ENCODE measurements at regions not wholly inside any gene's neighbourhood (a gene's known extent, or its start where the extent isn't known, plus 50 kb on each side); places are given as distances from the start of the nearest gene placed in this dataset.

GRCh38 chr15:77795446-77795845, 162.7 kb upstream of the LINGO1 start:
- Histone ChIP-seq H3K9me3 (no peaks in the 10 kb centered on the region), H3K27ac (no peak overlapping the region), H3K36me3 (no peaks in the 10 kb centered on the region), H3K27me3 (no peaks in the 10 kb centered on the region), H3K4me1 (peaks cover 9 to 13% of the 10 kb centered on the region in 2 donors), H3K4me3 (replicated peaks in 1 of 3) (no peak overlapping the region)
- intact Hi-C loops (cut with DNase I), result no loop called here
- 88 to 92% methylated on average over 2 to 10 of the region's 10 CpGs for WGBS, 2 donors
- TF ChIP-seq CTCF (IDR thresholded peaks at IDR 0.05) (no peak), POLR2A (IDR thresholded peaks at IDR 0.05) (no peak)
- DNase-seq, result no peak

GRCh38 chr15:77791941-77792340, 159.2 kb upstream of the LINGO1 start:
- H3K27me3 ChIP-seq, result no peaks in the 10 kb centered on the region
- H3K36me3 ChIP-seq, result no peaks in the 10 kb centered on the region
- no peak for DNase-seq
- no peak overlapping the region for H3K4me3 ChIP-seq (replicated peaks in 1 of 3)
- intact Hi-C loops (cut with DNase I), result no loop called here
- WGBS, 2 donors, result 64 to 91% methylated on average over 9 of the region's 9 CpGs
- no peak overlapping the region for H3K27ac ChIP-seq
- no peaks in the 10 kb centered on the region for H3K9me3 ChIP-seq
- no peaks in the 10 kb centered on the region for H3K4me1 ChIP-seq
- TF ChIP-seq CTCF (IDR thresholded peaks at IDR 0.05) (no peak), POLR2A (IDR thresholded peaks at IDR 0.05) (no peak)

- Histone ChIP-seq H3K4me3 (replicated peaks in 1 of 3) (no peak overlapping the region), H3K9me3 (no peaks in the 10 kb centered on the region), H3K27ac (no peak overlapping the region), H3K4me1 (no peaks in the 10 kb centered on the region), H3K27me3 (no peaks in the 10 kb centered on the region), H3K36me3 (no peaks in the 10 kb centered on the region)
- TF ChIP-seq POLR2A (IDR thresholded peaks at IDR 0.05) (no peak), CTCF (IDR thresholded peaks at IDR 0.05) (no peak)
- DNase-seq, result no peak
- 63 to 67% methylated on average over 2 to 3 of the region's 3 CpGs for WGBS, 2 donors
- intact Hi-C loops (cut with DNase I), result no loop called here
Measured at GRCh38 chr15:77790481-77790880, 157.8 kb upstream of the LINGO1 start.

GRCh38 chr15:77786956-77787355, 154.2 kb upstream of the LINGO1 start:
- no peak for DNase-seq
- intact Hi-C loops (cut with DNase I), result no loop called here
- H3K4me1 ChIP-seq, result no peaks in the 10 kb centered on the region
- H3K9me3 ChIP-seq, result no peaks in the 10 kb centered on the region
- no peak overlapping the region for H3K4me3 ChIP-seq (replicated peaks in 1 of 3)
- 72 to 76% methylated on average over 10 to 11 of the region's 12 CpGs for WGBS, 2 donors
- H3K27me3 ChIP-seq, result no peaks in the 10 kb centered on the region
- no peaks in the 10 kb centered on the region for H3K36me3 ChIP-seq
- TF ChIP-seq CTCF (IDR thresholded peaks at IDR 0.05) (no peak), POLR2A (IDR thresholded peaks at IDR 0.05) (no peak)
- no peak overlapping the region for H3K27ac ChIP-seq

DNA sequence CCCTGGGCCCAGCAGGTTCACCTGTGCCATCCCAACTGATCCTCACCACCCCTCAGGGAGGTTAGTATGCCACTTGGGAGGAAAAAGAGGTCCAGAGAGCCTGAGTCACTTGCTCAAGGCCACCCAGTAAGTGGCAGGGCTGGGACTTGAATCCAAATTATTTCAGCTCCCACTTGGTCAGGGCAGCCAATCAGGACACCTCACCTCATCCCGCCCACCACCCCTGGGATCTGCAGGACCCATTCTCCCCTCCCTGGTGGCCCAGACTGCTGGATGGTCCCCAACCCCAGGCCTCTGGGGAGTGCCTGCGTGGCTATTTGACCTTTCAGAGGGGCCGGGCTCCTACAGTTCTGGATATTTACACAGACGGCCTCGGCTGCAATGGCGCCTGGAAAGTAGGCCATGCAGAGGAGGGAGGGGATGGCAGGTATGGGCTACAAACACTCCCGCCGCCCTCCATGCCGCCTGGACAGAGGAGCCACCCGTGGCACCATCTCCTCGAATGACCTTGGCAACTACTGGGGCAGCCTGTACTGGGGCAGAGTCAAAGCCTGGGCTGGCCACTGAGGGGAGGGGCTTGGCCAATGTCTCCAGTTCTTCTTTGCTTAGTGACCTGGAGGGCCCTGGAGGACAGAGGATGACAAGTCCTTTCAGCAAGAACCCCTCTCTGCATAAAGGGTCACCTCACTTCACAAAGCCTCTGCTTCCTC, 153.6 kb upstream of the LINGO1 start:
- Histone ChIP-seq H3K36me3 (no peaks in the 10 kb centered on the region), H3K27me3 (no peaks in the 10 kb centered on the region), H3K27ac (no peak overlapping the region), H3K4me3 (replicated peaks in 1 of 3) (no peak overlapping the region), H3K4me1 (no peaks in the 10 kb centered on the region), H3K9me3 (no peaks in the 10 kb centered on the region)
- no peak for DNase-seq
- intact Hi-C loops (cut with DNase I), result no loop called here
- 70 to 76% methylated on average over 11 of the region's 11 CpGs for WGBS, 2 donors
- TF ChIP-seq POLR2A (IDR thresholded peaks at IDR 0.05) (no peak), CTCF (IDR thresholded peaks at IDR 0.05) (no peak)

Measured in thyroid gland (tissue), 4 donors.